OCI-LY3 (cell line): ENCODE measurements at regions not wholly inside any gene's neighbourhood (a gene's known extent, or its start where the extent isn't known, plus 50 kb on each side); places are given as distances from the start of the nearest gene placed in this dataset.
A peak's percentile ranks its signal among the peaks of the same experiment; 100 is the strongest.

Experiments
- H2AFZ ChIP-seq: fragments of 200-600, 300-600 bp; shearing (Covaris generic); 2 replicates; pipeline ENCODE4 v1.6.0; 2014; ENCODE audit warnings: antibody characterized with exemption, low read depth, low read length
- H3K27ac ChIP-seq: fragments of 200-600, 300-600 bp; sonication (generic); 2 replicates; pipeline ENCODE4 v1.5.1; 2014; ENCODE audit warnings: mild to moderate bottlenecking, low read length, moderate library complexity, mixed read lengths
- H3K27me3 ChIP-seq: fragments of 200-600, 300-600 bp; sonication (generic); 2 replicates; pipeline ENCODE4 v1.6.1; 2014; ENCODE audit warnings: low read depth, low read length, mixed read lengths
- H3K36me3 ChIP-seq: fragments of 200-600, 300-600 bp; sonication (generic); replicated peaks from 2 replicates; pipeline ENCODE3; 2014; ENCODE audit warnings: low read depth, low read length, mixed read lengths
- H3K4me1 ChIP-seq: fragments of 300-600, 200-600 bp; sonication (generic); 2 replicates; pipeline ENCODE4 v1.6.1; 2014; ENCODE audit warnings: low read length, mixed read lengths
- H3K4me2 ChIP-seq: fragments of 200-600, 300-600 bp; sonication (generic); 2 replicates; pipeline ENCODE4 v1.6.1; 2014; ENCODE audit warnings: low read length, mixed read lengths
- H3K4me3 ChIP-seq: fragments of 300-600, 200-600 bp; sonication (generic); 2 replicates; pipeline ENCODE4 v1.5.1; 2014; ENCODE audit warnings: antibody characterized with exemption, mild to moderate bottlenecking, low read length, moderate library complexity
- H3K79me2 ChIP-seq: fragments of 300-600, 200-600 bp; shearing (Covaris generic); 2 replicates; pipeline ENCODE4 v1.6.1; 2014; ENCODE audit warnings: mild to moderate bottlenecking, low read length, mixed read lengths
- H3K9ac ChIP-seq: fragments of 300-600, 200-600 bp; shearing (Covaris generic); 2 replicates; pipeline ENCODE4 v1.6.0; 2014; ENCODE audit warnings: mild to moderate bottlenecking, low read length, moderate library complexity
- H3K9me3 ChIP-seq: fragments of 200-600, 300-600 bp; shearing (Covaris generic); 2 replicates; pipeline ENCODE4 v1.6.1; 2014; ENCODE audit warnings: low read length, mixed read lengths; ENCODE audit not compliant: insufficient read depth
- H4K20me1 ChIP-seq: fragments of 200-600, 300-600 bp; sonication (generic); 2 replicates; pipeline ENCODE4 v1.6.1; 2016; ENCODE audit warnings: low read length, mixed read lengths; ENCODE audit not compliant: insufficient read depth
- EZH2phosphoT487 ChIP-seq: fragments of 200-600 bp; shearing (Covaris generic); IDR thresholded peaks from 2 replicates; pipeline ENCODE4 v1.6.1; 2018; ENCODE audit warnings: antibody characterized with exemption, mixed run types, low read depth
- TF ChIP-seq, protein P1 (sequence below): fragments of 200-600, 300-600 bp; sonication (generic); IDR thresholded peaks from 2 replicates; pipeline ENCODE4 v1.5.1; 2014; ENCODE audit warnings: antibody characterized with exemption, low read length, low read depth

DNA sequence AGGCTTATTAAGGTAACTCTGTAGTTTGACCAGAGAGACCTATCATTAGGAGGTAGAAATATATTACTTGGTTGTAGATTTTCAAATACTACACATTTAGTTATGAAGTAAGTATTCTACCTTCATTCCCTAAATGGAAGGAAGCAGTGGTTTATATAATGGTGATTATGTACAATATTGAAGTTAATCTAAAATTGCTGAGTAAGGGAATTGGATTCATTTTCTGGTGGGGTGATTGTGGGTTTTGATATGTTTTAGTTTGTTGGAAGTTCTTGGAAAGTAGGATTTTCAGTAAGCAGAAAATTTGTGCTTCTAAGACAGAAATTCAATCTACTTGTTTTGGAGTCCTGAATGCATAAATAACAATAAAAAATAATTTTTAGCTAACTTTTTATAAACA, 1830.9 kb upstream of the ADGRL3 start:
- Histone ChIP-seq H2AFZ (no peak overlapping the region), H3K9me3 (no peaks in the 10 kb centered on the region), H3K36me3 (no peaks in the 10 kb centered on the region), H3K27me3 (no peaks in the 10 kb centered on the region), H3K79me2 (no peaks in the 10 kb centered on the region), H4K20me1 (no peaks in the 10 kb centered on the region), H3K27ac (no peak overlapping the region), H3K4me2 (no peak overlapping the region), H3K4me3 (no peak overlapping the region), H3K9ac (no peak overlapping the region), H3K4me1 (no peaks in the 10 kb centered on the region)
- no peak for TF ChIP-seq EZH2phosphoT487
- TF ChIP-seq, protein P1, sequence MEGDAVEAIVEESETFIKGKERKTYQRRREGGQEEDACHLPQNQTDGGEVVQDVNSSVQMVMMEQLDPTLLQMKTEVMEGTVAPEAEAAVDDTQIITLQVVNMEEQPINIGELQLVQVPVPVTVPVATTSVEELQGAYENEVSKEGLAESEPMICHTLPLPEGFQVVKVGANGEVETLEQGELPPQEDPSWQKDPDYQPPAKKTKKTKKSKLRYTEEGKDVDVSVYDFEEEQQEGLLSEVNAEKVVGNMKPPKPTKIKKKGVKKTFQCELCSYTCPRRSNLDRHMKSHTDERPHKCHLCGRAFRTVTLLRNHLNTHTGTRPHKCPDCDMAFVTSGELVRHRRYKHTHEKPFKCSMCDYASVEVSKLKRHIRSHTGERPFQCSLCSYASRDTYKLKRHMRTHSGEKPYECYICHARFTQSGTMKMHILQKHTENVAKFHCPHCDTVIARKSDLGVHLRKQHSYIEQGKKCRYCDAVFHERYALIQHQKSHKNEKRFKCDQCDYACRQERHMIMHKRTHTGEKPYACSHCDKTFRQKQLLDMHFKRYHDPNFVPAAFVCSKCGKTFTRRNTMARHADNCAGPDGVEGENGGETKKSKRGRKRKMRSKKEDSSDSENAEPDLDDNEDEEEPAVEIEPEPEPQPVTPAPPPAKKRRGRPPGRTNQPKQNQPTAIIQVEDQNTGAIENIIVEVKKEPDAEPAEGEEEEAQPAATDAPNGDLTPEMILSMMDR, result no peak

DNA sequence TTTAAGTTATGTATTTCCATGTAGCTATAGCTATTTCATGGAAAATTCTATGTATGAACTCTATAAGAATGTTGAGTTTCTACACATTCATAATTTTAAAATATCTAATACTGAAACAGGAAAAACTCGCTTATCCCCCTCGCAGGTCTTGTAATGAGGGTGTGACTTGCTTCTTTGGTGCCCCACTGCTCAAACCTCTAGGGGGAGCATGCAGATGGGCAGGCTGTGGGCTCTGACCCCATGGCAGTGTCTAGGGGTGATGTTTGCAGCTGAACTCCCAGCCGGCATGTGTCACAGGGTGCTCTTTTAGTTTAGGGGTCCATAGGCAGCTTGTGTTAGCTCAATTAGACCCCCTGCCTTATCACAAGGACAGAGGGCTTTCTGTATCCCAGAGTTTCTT, 1825.7 kb upstream of the ADGRL3 start:
- H3K4me3 ChIP-seq, result no peak overlapping the region
- H2AFZ ChIP-seq, result no peak overlapping the region
- H3K27me3 ChIP-seq, result no peaks in the 10 kb centered on the region
- H3K4me1 ChIP-seq, result no peaks in the 10 kb centered on the region
- no peak overlapping the region for H3K27ac ChIP-seq
- no peaks in the 10 kb centered on the region for H3K36me3 ChIP-seq
- TF ChIP-seq, protein P1, result peak; percentile 28
- no peak for TF ChIP-seq EZH2phosphoT487
- no peaks in the 10 kb centered on the region for H4K20me1 ChIP-seq
- H3K4me2 ChIP-seq, result no peak overlapping the region
- H3K79me2 ChIP-seq, result no peaks in the 10 kb centered on the region
- H3K9me3 ChIP-seq, result no peaks in the 10 kb centered on the region
- H3K9ac ChIP-seq, result no peak overlapping the region

DNA sequence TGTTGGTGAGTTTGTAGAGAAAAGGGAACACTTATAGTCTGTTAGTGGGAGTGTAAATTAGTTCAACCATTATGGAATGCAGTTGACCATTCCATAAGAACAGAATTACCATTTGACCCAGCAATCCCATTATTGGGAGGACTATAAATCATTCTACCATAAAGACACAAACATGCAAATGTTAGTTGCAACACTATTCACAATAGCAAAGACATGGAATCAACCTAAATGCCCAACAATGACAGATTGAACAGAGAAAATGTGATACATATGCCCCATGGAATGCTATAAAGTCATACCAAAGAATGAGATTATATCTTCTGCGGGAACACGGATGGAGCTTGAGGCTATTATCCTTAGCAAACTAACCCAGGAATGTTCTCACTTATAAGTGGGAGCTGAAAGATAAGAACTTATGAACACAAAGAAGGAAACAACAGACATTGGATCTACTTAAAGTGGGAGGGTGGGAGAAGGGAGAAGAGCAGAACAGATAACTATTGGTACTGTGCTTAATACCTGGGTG, 1819.2 kb upstream of the ADGRL3 start:
- TF ChIP-seq, protein P1, result no peak
- TF ChIP-seq EZH2phosphoT487, result no peak
- Histone ChIP-seq H3K79me2 (no peaks in the 10 kb centered on the region), H4K20me1 (no peaks in the 10 kb centered on the region), H3K4me2 (no peak overlapping the region), H3K4me1 (no peaks in the 10 kb centered on the region), H3K4me3 (no peak overlapping the region), H2AFZ (no peak overlapping the region), H3K36me3 (no peaks in the 10 kb centered on the region), H3K27ac (no peak overlapping the region), H3K9me3 (no peaks in the 10 kb centered on the region), H3K27me3 (no peaks in the 10 kb centered on the region), H3K9ac (no peak overlapping the region)

DNA sequence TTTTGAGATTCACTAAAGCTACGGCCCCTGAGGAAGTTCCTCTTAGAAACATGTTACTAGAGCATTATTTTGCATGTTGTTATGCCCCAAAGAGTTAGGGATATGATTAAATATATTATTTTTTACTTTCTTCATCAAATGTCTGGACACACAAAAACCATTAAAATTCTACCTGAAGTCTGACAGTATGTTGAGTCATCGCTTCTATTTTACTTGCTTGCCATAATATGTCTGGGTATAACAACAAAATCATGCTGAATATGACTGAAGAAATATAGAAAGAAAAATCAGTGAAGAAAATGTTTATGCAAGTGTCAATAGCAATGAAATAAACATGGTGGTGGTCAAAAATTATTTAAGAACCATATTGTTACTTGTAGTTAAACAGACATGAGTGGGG, 1818.5 kb upstream of the ADGRL3 start:
- no peaks in the 10 kb centered on the region for H3K9me3 ChIP-seq
- H3K27me3 ChIP-seq, result no peaks in the 10 kb centered on the region
- H4K20me1 ChIP-seq, result no peaks in the 10 kb centered on the region
- no peak overlapping the region for H3K9ac ChIP-seq
- no peak overlapping the region for H3K4me2 ChIP-seq
- no peak overlapping the region for H3K4me3 ChIP-seq
- no peaks in the 10 kb centered on the region for H3K36me3 ChIP-seq
- TF ChIP-seq, protein P1, result no peak
- no peak for TF ChIP-seq EZH2phosphoT487
- H2AFZ ChIP-seq, result no peak overlapping the region
- no peaks in the 10 kb centered on the region for H3K79me2 ChIP-seq
- H3K4me1 ChIP-seq, result no peaks in the 10 kb centered on the region
- no peak overlapping the region for H3K27ac ChIP-seq
